Left ventricle myocardium inferior (tissue), 1 donor: ENCODE measurements at regions not wholly inside any gene's neighbourhood (a gene's known extent, or its start where the extent isn't known, plus 50 kb on each side); places are given as distances from the start of the nearest gene placed in this dataset.

Experiments used
- DNase-seq: peaks from one replicate; pipeline ENCODE4 v3.0.0-alpha.2; 2020
- H3K27ac ChIP-seq: fragments of 200-600 bp; replicated peaks from 2 replicates; pipeline ENCODE4 v1.8.0; 2021
- H3K27me3 ChIP-seq: fragments of 200-600 bp; 2 replicates; pipeline ENCODE4 v1.8.0; 2021; ENCODE audit warnings: low read depth
- H3K36me3 ChIP-seq: fragments of 200-600 bp; 2 replicates; pipeline ENCODE4 v1.8.0; 2021
- H3K4me1 ChIP-seq: fragments of 200-600 bp; 2 replicates; pipeline ENCODE4 v1.8.0; 2021
- H3K4me3 ChIP-seq: fragments of 200-600 bp; 2 replicates; pipeline ENCODE4 v1.8.0; 2021; ENCODE audit warnings: mild to moderate bottlenecking, moderate library complexity
- H3K9me3 ChIP-seq: fragments of 200-600 bp; replicated peaks from 2 replicates; pipeline ENCODE4 v1.8.0; 2021
- CTCF ChIP-seq: fragments of 200-600 bp; IDR thresholded peaks from 2 replicates; pipeline ENCODE4 v1.8.0; 2021; ENCODE audit warnings: antibody characterized with exemption, mild to moderate bottlenecking, borderline replicate concordance
- intact Hi-C: fragments of 100-400 bp; cut with micrococcal nuclease; formaldehyde crosslinking; loops from one replicate; pipeline ENCODE4 v1.11.0; 2022
- donor health status: DM: no; HTN: yes; CAD: no; lungs with severe emphysema.

- intact Hi-C loops, result no loop called here
- no peaks in the 10 kb centered on the region for H3K27me3 ChIP-seq
- H3K4me3 ChIP-seq, result no peak overlapping the region
- H3K9me3 ChIP-seq, result peaks cover 7% of the 10 kb centered on the region
- TF ChIP-seq CTCF, result no peak
- no peak overlapping the region for H3K27ac ChIP-seq
- no peaks in the 10 kb centered on the region for H3K36me3 ChIP-seq
- peaks cover 4% of the 10 kb centered on the region for H3K4me1 ChIP-seq
- no peak for DNase-seq
Observed at GRCh38 chr16:64150193-64150592, 971.7 kb downstream of the CDH11 start.

GRCh38 chr16:64149756-64150155 lies 972.1 kb downstream of the CDH11 start:
- Histone ChIP-seq H3K9me3 (peaks cover 7% of the 10 kb centered on the region), H3K27me3 (no peaks in the 10 kb centered on the region), H3K4me3 (no peak overlapping the region), H3K36me3 (no peaks in the 10 kb centered on the region), H3K4me1 (peaks cover 4% of the 10 kb centered on the region), H3K27ac (no peak overlapping the region)
- DNase-seq, result no peak
- intact Hi-C loops, result no loop called here
- no peak for TF ChIP-seq CTCF

- Histone ChIP-seq H3K9me3 (peaks cover 7% of the 10 kb centered on the region), H3K27ac (no peak overlapping the region), H3K4me1 (peaks cover 4% of the 10 kb centered on the region), H3K4me3 (no peak overlapping the region), H3K36me3 (no peaks in the 10 kb centered on the region), H3K27me3 (no peaks in the 10 kb centered on the region)
- TF ChIP-seq CTCF, result no peak
- intact Hi-C loops, result no loop called here
- DNase-seq, result no peak
Observed at GRCh38 chr16:64148356-64148755, 973.5 kb downstream of the CDH11 start.

GRCh38 chr16:64147941-64148340 lies 973.9 kb downstream of the CDH11 start:
- intact Hi-C loops, result no loop called here

GRCh38 chr16:64144617-64145016 lies 977.2 kb downstream of the CDH11 start:
- Histone ChIP-seq H3K36me3 (no peaks in the 10 kb centered on the region), H3K4me3 (no peak overlapping the region), H3K9me3 (peaks cover 7% of the 10 kb centered on the region), H3K27ac (no peak overlapping the region), H3K27me3 (no peaks in the 10 kb centered on the region), H3K4me1 (no peaks in the 10 kb centered on the region)
- intact Hi-C loops, result no loop called here
- DNase-seq, result no peak
- TF ChIP-seq CTCF, result no peak

More at GRCh38 chr16:64147941-64148340, 973.9 kb downstream of the CDH11 start:
- H3K4me3 ChIP-seq, result no peak overlapping the region
- no peak overlapping the region for H3K27ac ChIP-seq
- TF ChIP-seq CTCF, result no peak
- DNase-seq, result no peak
- H3K9me3 ChIP-seq, result peaks cover 7% of the 10 kb centered on the region
- H3K36me3 ChIP-seq, result no peaks in the 10 kb centered on the region
- no peaks in the 10 kb centered on the region for H3K27me3 ChIP-seq
- H3K4me1 ChIP-seq, result peaks cover 4% of the 10 kb centered on the region

GRCh38 chr16:64138621-64139020 lies 983.2 kb downstream of the CDH11 start:
- H3K27ac ChIP-seq, result no peak overlapping the region
- H3K4me1 ChIP-seq, result no peaks in the 10 kb centered on the region
- H3K27me3 ChIP-seq, result no peaks in the 10 kb centered on the region
- no peak for TF ChIP-seq CTCF
- DNase-seq, result no peak
- no peaks in the 10 kb centered on the region for H3K36me3 ChIP-seq
- H3K4me3 ChIP-seq, result no peak overlapping the region
- no peaks in the 10 kb centered on the region for H3K9me3 ChIP-seq
- intact Hi-C loops, result no loop called here
